ENCODE measurements at regions not wholly inside any gene's neighbourhood (a gene's known extent, or its start where the extent isn't known, plus 50 kb on each side); places are given as distances from the start of the nearest gene placed in this dataset.

- dilution Hi-C loops (cut with MboI; ENCODE audit: extremely low pct_ligation_motif_present, low sequenced_read_pairs), result no loop called here
- Histone ChIP-seq H2AFZ (ENCODE audit: control insufficient read depth, low read length) (no peak overlapping the region), H3K9me3 (ENCODE audit: control insufficient read depth, low read depth, low read length) (no peaks in the 10 kb centered on the region), H3K4me2 (ENCODE audit: control insufficient read depth, extremely low read depth, insufficient read depth, low read depth, low read length) (no peak overlapping the region), H3K27me3 (ENCODE audit: control insufficient read depth, extremely low read depth, insufficient read depth, low read length) (peaks cover 4% of the 10 kb centered on the region), H3K27ac (ENCODE audit: control insufficient read depth, insufficient read depth, low read length) (no peak overlapping the region), H4K20me1 (ENCODE audit: control insufficient read depth, extremely low read depth, insufficient read depth, low read length) (no peaks in the 10 kb centered on the region), H3K36me3 (ENCODE audit: control insufficient read depth in 2 of 2, extremely low read depth in 1 of 2, insufficient read depth in 2 of 2, low read length in 2 of 2) (no peaks in the 10 kb centered on the region), H3K79me2 (ENCODE audit: control insufficient read depth, insufficient read depth, low read length) (no peaks in the 10 kb centered on the region), H3K9ac (ENCODE audit: control insufficient read depth, extremely low read depth, insufficient read depth, low read length) (no peak overlapping the region), H3K9me1 (ENCODE audit: control insufficient read depth, extremely low read depth, insufficient read depth, low read length) (no peaks in the 10 kb centered on the region), H3K4me1 (ENCODE audit: control insufficient read depth, extremely low read depth, insufficient read depth, low read length) (no peaks in the 10 kb centered on the region), H3K4me3 (ENCODE audit: control insufficient read depth in 2 of 3, extremely low read depth in 1 of 3, insufficient read depth in 2 of 3, low read depth in 1 of 3, low read length in 3 of 3) (no peak overlapping the region)
- TF ChIP-seq EZH2 (IDR thresholded peaks at IDR 0.05; ENCODE audit: low read length) (no peak), CTCF (optimal IDR thresholded peaks at IDR 0.05 in 1 of 3, IDR thresholded peaks at IDR 0.05 in 1 of 3, conservative IDR thresholded peaks at IDR 0.05 in 1 of 3; ENCODE audit: extremely low read depth in 1 of 3, insufficient read depth in 2 of 3, low read length in 3 of 3) (no peak)
- DNase-seq (ENCODE audit: low read depth, low spot score) (no peak), FAIRE-seq (no peak)
These were observed 109.2 kb upstream of the RAB12 start for GRCh38 chr18:8499810-8500675.

GRCh38 chr18:8501044-8501443 is 108.2 kb upstream of the RAB12 start:
- no peaks in the 10 kb centered on the region for H3K9me3 ChIP-seq (ENCODE audit: control insufficient read depth, low read depth, low read length)
- H3K27me3 ChIP-seq (ENCODE audit: control insufficient read depth, extremely low read depth, insufficient read depth, low read length), result peaks cover 4% of the 10 kb centered on the region
- no peaks in the 10 kb centered on the region for H3K4me1 ChIP-seq (ENCODE audit: control insufficient read depth, extremely low read depth, insufficient read depth, low read length)
- no peak for TF ChIP-seq EZH2 (IDR thresholded peaks at IDR 0.05; ENCODE audit: low read length)
- H3K4me3 ChIP-seq (ENCODE audit: control insufficient read depth in 2 of 3, extremely low read depth in 1 of 3, insufficient read depth in 2 of 3, low read depth in 1 of 3, low read length in 3 of 3), result no peak overlapping the region
- no peak overlapping the region for H3K27ac ChIP-seq (ENCODE audit: control insufficient read depth, insufficient read depth, low read length)
- no peak for DNase-seq (ENCODE audit: low read depth, low spot score)
- no peak overlapping the region for H3K9ac ChIP-seq (ENCODE audit: control insufficient read depth, extremely low read depth, insufficient read depth, low read length)
- H3K9me1 ChIP-seq (ENCODE audit: control insufficient read depth, extremely low read depth, insufficient read depth, low read length), result no peaks in the 10 kb centered on the region
- H3K36me3 ChIP-seq (ENCODE audit: control insufficient read depth in 2 of 2, extremely low read depth in 1 of 2, insufficient read depth in 2 of 2, low read length in 2 of 2), result no peaks in the 10 kb centered on the region
- no peak overlapping the region for H3K4me2 ChIP-seq (ENCODE audit: control insufficient read depth, extremely low read depth, insufficient read depth, low read depth, low read length)
- H3K79me2 ChIP-seq (ENCODE audit: control insufficient read depth, insufficient read depth, low read length), result no peaks in the 10 kb centered on the region
- H2AFZ ChIP-seq (ENCODE audit: control insufficient read depth, low read length), result no peak overlapping the region
- FAIRE-seq, result no peak
- dilution Hi-C loops (cut with MboI; ENCODE audit: extremely low pct_ligation_motif_present, low sequenced_read_pairs), result no loop called here
- H4K20me1 ChIP-seq (ENCODE audit: control insufficient read depth, extremely low read depth, insufficient read depth, low read length), result no peaks in the 10 kb centered on the region

Data from keratinocyte (primary cell).